HUES6 (cell line): ENCODE measurements at regions not wholly inside any gene's neighbourhood (a gene's known extent, or its start where the extent isn't known, plus 50 kb on each side); places are given as distances from the start of the nearest gene placed in this dataset.
"Not testable (repeated sequence)": the region's sequence is repeated elsewhere in the genome, so short reads cannot be mapped to it uniquely, and the experiment has no call there.

ENCODE experiments used
- H3K27ac ChIP-seq: 2 replicates; pipeline ENCODE4 v1.7.0; 2013; ENCODE audit warnings: low read depth, mild to moderate bottlenecking, low read length, inconsistent platforms
- H3K27me3 ChIP-seq: 2 replicates; pipeline ENCODE4 v1.6.1; 2013; ENCODE audit warnings: low read length; ENCODE audit not compliant: control insufficient read depth, insufficient read depth
- H3K36me3 ChIP-seq: 2 replicates; pipeline ENCODE4 v1.6.1; 2013; ENCODE audit warnings: low read length; ENCODE audit not compliant: control insufficient read depth, insufficient read depth
- H3K4me1 ChIP-seq: 2 replicates; pipeline ENCODE4 v1.6.1; 2013; ENCODE audit warnings: low read length; ENCODE audit not compliant: control insufficient read depth, insufficient read depth
- H3K4me3 ChIP-seq: 2 replicates; pipeline ENCODE4 v1.5.1; 2013; ENCODE audit warnings: low read depth, low read length
- H3K9ac ChIP-seq: one replicate; pipeline ENCODE4 v1.6.1; 2013; ENCODE audit warnings: mild to moderate bottlenecking, low read length
- H3K9me3 ChIP-seq: 2 replicates; pipeline ENCODE4 v1.6.1; 2013; ENCODE audit warnings: low read depth, low read length; ENCODE audit not compliant: control insufficient read depth, insufficient read depth

- H3K9ac ChIP-seq, result no peak overlapping the region
- H3K4me1 ChIP-seq, result no peaks in the 10 kb centered on the region
- H3K27me3 ChIP-seq, result no peaks in the 10 kb centered on the region
- no peak overlapping the region for H3K4me3 ChIP-seq
- H3K36me3 ChIP-seq, result no peaks in the 10 kb centered on the region
- H3K9me3 ChIP-seq, result no peaks in the 10 kb centered on the region
- H3K27ac ChIP-seq, result no peak overlapping the region
Observed at GRCh38 chr4:26003056-26003455, 89.0 kb downstream of the SMIM20 start.

GRCh38 chr4:26004290-26004689 is 90.3 kb downstream of the SMIM20 start:
- H3K27me3 ChIP-seq, result no peaks in the 10 kb centered on the region
- H3K4me1 ChIP-seq, result no peaks in the 10 kb centered on the region
- H3K4me3 ChIP-seq, result no peak overlapping the region
- H3K9me3 ChIP-seq, result peaks cover 4% of the 10 kb centered on the region; the same call in 1 of the 2 replicates
- H3K36me3 ChIP-seq, result no peaks in the 10 kb centered on the region
- no peak overlapping the region for H3K9ac ChIP-seq
- H3K27ac ChIP-seq, result no peak overlapping the region

- Histone ChIP-seq H3K4me3 (no peak overlapping the region), H3K9me3 (peaks cover 7% of the 10 kb centered on the region; the same call in 1 of the 2 replicates), H3K9ac (no peak overlapping the region), H3K36me3 (no peaks in the 10 kb centered on the region), H3K27me3 (no peaks in the 10 kb centered on the region), H3K4me1 (no peaks in the 10 kb centered on the region), H3K27ac (no peak overlapping the region)
Observed at GRCh38 chr4:26005764-26006163, 91.7 kb downstream of the SMIM20 start.

GRCh38 chr4:26008737-26009136 is 94.7 kb downstream of the SMIM20 start:
- Histone ChIP-seq H3K9ac (no peak overlapping the region), H3K9me3 (peaks cover 7% of the 10 kb centered on the region; the same call in 1 of the 2 replicates), H3K27ac (no peak overlapping the region), H3K27me3 (no peaks in the 10 kb centered on the region), H3K36me3 (no peaks in the 10 kb centered on the region), H3K4me3 (no peak overlapping the region), H3K4me1 (no peaks in the 10 kb centered on the region)

- Histone ChIP-seq H3K9ac (no peak overlapping the region), H3K9me3 (peaks cover 7% of the 10 kb centered on the region; the same call in 1 of the 2 replicates), H3K4me3 (no peak overlapping the region), H3K4me1 (no peaks in the 10 kb centered on the region), H3K36me3 (no peaks in the 10 kb centered on the region), H3K27ac (no peak overlapping the region), H3K27me3 (no peaks in the 10 kb centered on the region)
Observed at GRCh38 chr4:26009502-26009901, 95.5 kb downstream of the SMIM20 start.

GRCh38 chr4:26010304-26010703 is 96.3 kb downstream of the SMIM20 start:
- Histone ChIP-seq H3K9me3 (peaks cover 7% of the 10 kb centered on the region; the same call in 1 of the 2 replicates), H3K4me1 (no peaks in the 10 kb centered on the region), H3K27ac (no peak overlapping the region), H3K9ac (no peak overlapping the region), H3K27me3 (no peaks in the 10 kb centered on the region), H3K36me3 (no peaks in the 10 kb centered on the region), H3K4me3 (no peak overlapping the region)

GRCh38 chr4:26013629-26014028 is 99.6 kb downstream of the SMIM20 start:
- no peak overlapping the region for H3K27ac ChIP-seq
- H3K9ac ChIP-seq, result no peak overlapping the region
- peaks cover 6% of the 10 kb centered on the region; the same call in 1 of the 2 replicates for H3K9me3 ChIP-seq
- no peaks in the 10 kb centered on the region for H3K27me3 ChIP-seq
- no peak overlapping the region for H3K4me3 ChIP-seq
- no peaks in the 10 kb centered on the region for H3K36me3 ChIP-seq
- H3K4me1 ChIP-seq, result no peaks in the 10 kb centered on the region

GRCh38 chr4:26015133-26015651 is 101.2 kb downstream of the SMIM20 start:
- no peak overlapping the region for H3K9ac ChIP-seq
- no peaks in the 10 kb centered on the region for H3K4me1 ChIP-seq
- no peaks in the 10 kb centered on the region for H3K27me3 ChIP-seq
- no peak overlapping the region for H3K27ac ChIP-seq
- H3K4me3 ChIP-seq, result no peak overlapping the region
- H3K9me3 ChIP-seq, result no peaks in the 10 kb centered on the region
- no peaks in the 10 kb centered on the region for H3K36me3 ChIP-seq

- H3K4me3 ChIP-seq, result no peak overlapping the region
- no peak overlapping the region for H3K9ac ChIP-seq
- H3K9me3 ChIP-seq, result no peaks in the 10 kb centered on the region
- no peaks in the 10 kb centered on the region for H3K27me3 ChIP-seq
- no peaks in the 10 kb centered on the region for H3K4me1 ChIP-seq
- H3K36me3 ChIP-seq, result no peaks in the 10 kb centered on the region
- no peak overlapping the region for H3K27ac ChIP-seq
Observed at GRCh38 chr4:26015906-26016305, 101.9 kb downstream of the SMIM20 start.

- no peak overlapping the region for H3K4me3 ChIP-seq
- no peaks in the 10 kb centered on the region for H3K27me3 ChIP-seq
- no peaks in the 10 kb centered on the region for H3K4me1 ChIP-seq
- H3K9ac ChIP-seq, result no peak overlapping the region
- H3K36me3 ChIP-seq, result no peaks in the 10 kb centered on the region
- H3K9me3 ChIP-seq, result no peaks in the 10 kb centered on the region
- H3K27ac ChIP-seq, result no peak overlapping the region
Observed at GRCh38 chr4:26017531-26017930, 103.5 kb downstream of the SMIM20 start.

- not testable (repeated sequence) for H3K9me3 ChIP-seq, H3K9ac ChIP-seq, H3K4me3 ChIP-seq, H3K27ac ChIP-seq, H3K4me1 ChIP-seq, H3K27me3 ChIP-seq, H3K36me3 ChIP-seq
Observed at GRCh38 chr4:26017961-26018700, 104.1 kb downstream of the SMIM20 start.
